Adrenal gland (tissue), 5 donors: ENCODE measurements at regions not wholly inside any gene's neighbourhood (a gene's known extent, or its start where the extent isn't known, plus 50 kb on each side); places are given as distances from the start of the nearest gene placed in this dataset.

ENCODE experiments used
- POLR2A ChIP-seq, 2 donors: fragments of 450-650 bp; IDR thresholded peaks; one replicate each; pipeline ENCODE4 v1.6.1; 2017; ENCODE audit warnings: antibody characterized with exemption in 2 of 2, mild to moderate bottlenecking in 2 of 2, moderate library complexity in 1 of 2
- TF ChIP-seq, protein P1 (sequence below), 6 experiments: fragments of 450-650 bp in 4 of 6; fragments of 200-600 bp in 2 of 6; sonication (generic) in 1 of 6; IDR thresholded peaks; 1 replicate in 5 of 6; 2 replicates in 1 of 6; pipeline versions ENCODE4 v1.5.1 to v1.8.0; 2016 to 2021; ENCODE audit warnings: antibody characterized with exemption in 6 of 6, mild to moderate bottlenecking in 2 of 6, moderate library complexity in 1 of 6
- donor health status: DM: no; HTN: no; CAD: no.

DNA sequence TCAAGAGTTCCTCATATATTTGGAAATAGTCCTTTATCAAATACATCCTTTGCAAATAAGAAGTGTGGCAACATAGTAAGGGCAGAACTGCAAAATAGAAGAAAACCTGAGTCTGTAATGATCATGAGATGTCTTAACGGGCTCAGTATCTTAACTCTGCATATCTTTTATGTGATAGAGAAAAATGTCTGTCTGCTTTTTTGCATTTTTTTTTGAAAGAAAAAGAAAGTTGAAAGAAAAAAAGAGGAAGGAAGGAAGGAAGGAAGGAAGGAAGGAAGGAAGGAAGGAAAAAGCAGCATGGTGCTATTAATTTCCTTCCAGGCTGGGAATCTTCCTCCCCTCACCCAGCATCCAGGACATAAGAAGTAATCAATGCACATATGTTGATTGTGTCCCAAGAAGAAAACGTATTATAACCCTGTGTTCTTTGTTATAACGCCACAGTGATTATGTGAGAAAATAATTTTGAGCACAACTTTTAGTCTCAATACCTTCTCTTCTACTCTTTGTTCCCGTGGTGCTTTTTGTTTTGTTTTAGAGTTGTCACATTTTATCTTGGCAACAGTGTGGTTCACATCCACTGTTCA is 58.7 kb upstream of the PCSK2 start:
- TF ChIP-seq POLR2A (IDR thresholded peaks at IDR 0.05): no peak
- TF ChIP-seq, protein P1, sequence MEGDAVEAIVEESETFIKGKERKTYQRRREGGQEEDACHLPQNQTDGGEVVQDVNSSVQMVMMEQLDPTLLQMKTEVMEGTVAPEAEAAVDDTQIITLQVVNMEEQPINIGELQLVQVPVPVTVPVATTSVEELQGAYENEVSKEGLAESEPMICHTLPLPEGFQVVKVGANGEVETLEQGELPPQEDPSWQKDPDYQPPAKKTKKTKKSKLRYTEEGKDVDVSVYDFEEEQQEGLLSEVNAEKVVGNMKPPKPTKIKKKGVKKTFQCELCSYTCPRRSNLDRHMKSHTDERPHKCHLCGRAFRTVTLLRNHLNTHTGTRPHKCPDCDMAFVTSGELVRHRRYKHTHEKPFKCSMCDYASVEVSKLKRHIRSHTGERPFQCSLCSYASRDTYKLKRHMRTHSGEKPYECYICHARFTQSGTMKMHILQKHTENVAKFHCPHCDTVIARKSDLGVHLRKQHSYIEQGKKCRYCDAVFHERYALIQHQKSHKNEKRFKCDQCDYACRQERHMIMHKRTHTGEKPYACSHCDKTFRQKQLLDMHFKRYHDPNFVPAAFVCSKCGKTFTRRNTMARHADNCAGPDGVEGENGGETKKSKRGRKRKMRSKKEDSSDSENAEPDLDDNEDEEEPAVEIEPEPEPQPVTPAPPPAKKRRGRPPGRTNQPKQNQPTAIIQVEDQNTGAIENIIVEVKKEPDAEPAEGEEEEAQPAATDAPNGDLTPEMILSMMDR (IDR thresholded peaks at IDR 0.05): no peak
